HG02759 (cell line): ENCODE measurements at regions not wholly inside any gene's neighbourhood (a gene's known extent, or its start where the extent isn't known, plus 50 kb on each side); places are given as distances from the start of the nearest gene placed in this dataset.
"Not testable (repeated sequence)": the region's sequence is repeated elsewhere in the genome, so short reads cannot be mapped to it uniquely, and the experiment has no call there.

Experiments
- ATAC-seq: cut with Tn5 transposase; IDR thresholded peaks from one replicate; pipeline ENCODE4 v1.9.1; 2021; ENCODE audit warnings: mild to moderate bottlenecking, moderate library complexity; ENCODE audit not compliant: unreplicated experiment

DNA sequence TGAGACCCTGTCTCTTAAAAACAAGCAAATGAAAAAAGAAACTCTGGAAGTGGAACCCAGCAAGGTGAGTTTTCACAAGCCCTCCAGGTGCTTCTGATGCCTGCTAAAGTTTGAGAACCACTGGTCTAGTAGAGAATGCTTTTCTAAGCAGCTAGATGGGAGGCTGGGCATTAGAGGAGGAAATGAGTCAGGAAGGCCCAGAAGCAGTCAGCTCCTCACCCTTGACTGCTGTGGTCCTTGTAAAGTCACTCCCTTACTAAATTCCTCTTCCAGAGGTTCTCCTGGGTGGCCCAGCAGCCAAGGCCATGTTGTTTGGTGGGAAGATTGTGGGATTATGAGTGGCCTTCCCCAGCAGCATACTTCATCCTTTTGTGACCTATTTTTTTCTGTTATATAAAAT lies 52.0 kb upstream of the FYN start:
- no peak for ATAC-seq

DNA sequence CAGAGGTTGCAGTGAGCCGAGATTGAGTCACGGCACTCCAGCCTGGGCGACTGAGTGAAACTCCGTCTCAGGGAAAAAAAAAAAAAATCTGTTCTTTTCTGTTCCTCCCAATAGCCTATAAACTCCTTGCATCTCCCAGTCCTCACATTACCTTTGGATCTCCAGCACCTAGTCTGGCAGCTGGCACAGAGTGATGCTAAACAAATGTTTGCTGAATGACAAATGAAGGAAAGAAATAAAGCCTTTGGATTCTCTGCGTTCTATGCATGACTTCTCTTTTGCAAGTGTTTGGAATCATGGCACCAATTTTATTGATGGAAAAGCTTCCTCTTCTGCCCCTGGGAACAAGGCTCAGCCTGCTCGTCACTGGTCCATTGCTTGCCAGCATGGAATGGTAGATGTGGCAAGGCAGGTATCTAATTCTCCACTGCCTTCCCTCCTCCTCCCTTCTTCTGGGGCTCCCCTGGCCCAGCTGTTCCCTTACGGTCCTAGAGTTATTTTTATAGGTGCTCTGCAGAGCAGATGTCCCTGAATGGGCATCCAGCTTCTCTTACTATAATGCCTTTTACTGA lies 53.6 kb upstream of the FYN start:
- no peak for ATAC-seq

DNA sequence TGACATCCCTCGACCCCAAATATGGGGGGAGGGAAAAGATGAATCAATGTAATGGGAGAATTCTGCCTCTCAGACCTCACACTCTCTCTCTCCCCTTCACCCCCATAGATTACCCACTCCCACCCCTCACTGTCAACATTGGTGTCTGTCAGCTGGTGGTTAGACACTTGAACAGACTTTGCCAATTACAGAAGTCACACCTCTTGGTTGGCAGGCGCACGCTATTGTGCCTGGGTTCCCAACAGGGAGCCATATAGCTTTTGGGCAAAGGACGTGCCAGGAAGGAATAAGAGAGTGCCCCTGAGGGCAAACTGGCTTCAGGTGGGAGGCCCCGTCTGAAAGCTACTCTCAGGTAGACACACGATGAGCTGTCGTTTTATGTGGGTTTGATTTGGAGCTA lies 54.1 kb upstream of the FYN start:
- ATAC-seq: no peak

- ATAC-seq: no peak
Observed at GRCh38 chr6:111928139-111928538, 54.9 kb upstream of the FYN start.

- not testable (repeated sequence) for ATAC-seq
Observed at GRCh38 chr6:111934611-111935010, 61.4 kb upstream of the FYN start.

DNA sequence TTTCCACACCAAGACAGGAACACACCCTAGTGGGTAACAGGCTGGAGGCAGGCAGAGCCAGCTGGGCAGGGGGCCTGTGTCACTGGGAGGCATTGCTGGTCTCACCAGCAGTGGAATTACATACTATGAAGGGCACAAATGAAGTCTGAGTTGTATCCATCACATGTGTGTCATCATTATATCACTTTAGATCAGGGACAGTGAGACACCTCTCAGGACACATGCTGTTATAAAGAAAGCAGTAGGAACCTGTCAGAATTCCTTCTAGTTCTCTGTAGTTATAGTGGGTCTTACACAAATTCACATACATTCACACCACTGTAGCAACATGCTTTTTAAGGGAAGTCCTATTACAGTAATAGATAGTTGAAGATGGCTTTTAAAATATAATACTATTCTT lies 63.5 kb upstream of the FYN start:
- ATAC-seq: no peak

DNA sequence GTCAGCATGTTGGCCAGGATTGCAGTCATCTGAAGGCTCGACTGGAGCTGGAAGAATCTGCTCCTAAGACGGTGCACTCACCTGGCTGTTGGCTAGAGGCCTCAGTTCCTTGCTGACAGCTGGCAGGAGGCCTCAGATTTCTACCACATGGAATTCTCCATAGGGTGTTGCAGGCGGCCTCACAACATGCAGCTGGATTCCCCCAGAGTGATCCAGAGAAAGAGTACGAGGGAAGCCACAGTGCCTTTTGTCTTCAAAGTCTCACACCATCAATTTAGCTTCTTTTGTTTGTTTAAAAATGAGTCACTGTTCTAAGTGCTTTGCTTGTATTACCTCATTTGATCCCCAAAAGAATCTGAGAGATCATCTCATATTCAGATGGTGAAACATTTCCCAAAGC lies 65.5 kb upstream of the FYN start:
- no peak for ATAC-seq

DNA sequence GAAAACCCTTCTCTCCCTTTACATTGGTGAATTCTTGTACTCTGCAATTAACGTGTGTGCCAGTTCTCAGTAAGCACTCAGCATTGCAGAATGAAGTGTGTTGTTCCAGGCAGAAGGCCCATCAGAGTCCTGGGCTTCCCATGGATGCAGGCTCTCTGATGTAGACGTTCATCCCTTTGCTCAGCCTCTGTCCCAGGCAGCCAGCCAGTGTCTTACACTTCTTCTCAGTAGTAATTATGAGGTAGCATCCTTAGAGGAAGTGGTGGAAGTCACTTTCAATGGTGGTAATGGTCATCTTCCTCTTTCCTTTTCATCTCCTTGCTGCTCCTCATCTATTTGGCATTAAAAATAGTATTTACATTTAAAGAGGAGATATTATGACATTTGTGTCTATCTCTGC lies 66.7 kb upstream of the FYN start:
- ATAC-seq: no peak

GRCh38 chr6:111940801-111941200 lies 67.5 kb upstream of the FYN start:
- ATAC-seq: no peak

GRCh38 chr6:111941686-111942330 lies 68.6 kb upstream of the FYN start:
- ATAC-seq: no peak

- no peak for ATAC-seq
Observed at GRCh38 chr6:111942561-111942960, 69.3 kb upstream of the FYN start.

- ATAC-seq: no peak
Observed at GRCh38 chr6:111943266-111943665, 70.0 kb upstream of the FYN start.

DNA sequence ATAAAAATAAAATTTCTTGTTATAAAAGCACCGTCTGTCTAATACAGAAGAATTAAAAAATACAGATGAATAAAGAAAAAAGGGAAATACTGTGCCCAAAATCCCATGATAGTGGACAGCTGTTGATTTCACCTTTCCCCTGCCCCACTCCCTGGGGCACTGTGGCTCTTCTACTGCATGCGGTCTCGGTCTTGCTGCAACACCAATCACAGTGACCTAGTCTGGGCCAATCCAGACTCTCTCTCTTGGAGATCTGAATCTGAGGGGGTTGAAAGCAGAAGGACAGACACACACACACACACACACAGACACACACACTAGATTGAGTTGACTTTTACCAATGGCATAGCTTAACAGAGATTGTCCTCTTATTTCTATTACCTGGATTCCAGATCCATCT lies 70.5 kb upstream of the FYN start:
- no peak for ATAC-seq

DNA sequence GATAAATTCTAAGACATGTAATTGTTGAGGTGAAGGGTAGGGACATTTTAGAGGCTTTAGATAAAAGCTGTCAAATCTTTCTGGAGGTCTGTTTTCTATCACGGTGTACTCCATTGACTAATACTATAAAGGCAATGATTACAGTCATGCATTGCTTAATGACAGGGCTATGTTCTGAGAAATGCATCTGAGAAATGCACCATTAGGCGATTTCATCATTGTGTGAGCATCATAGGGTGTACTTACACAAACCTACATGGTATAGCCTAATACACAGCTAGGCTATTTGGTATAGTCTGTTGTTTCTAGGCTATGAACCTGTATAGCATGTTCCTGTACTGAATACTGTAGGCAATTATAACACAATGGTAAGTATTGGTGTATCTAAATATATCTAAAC lies 71.3 kb upstream of the FYN start:
- ATAC-seq: no peak

GRCh38 chr6:111949546-111949945 lies 76.3 kb upstream of the FYN start:
- ATAC-seq: no peak

- not testable (repeated sequence) for ATAC-seq
Observed at GRCh38 chr6:111949984-111950383, 76.7 kb upstream of the FYN start.

DNA sequence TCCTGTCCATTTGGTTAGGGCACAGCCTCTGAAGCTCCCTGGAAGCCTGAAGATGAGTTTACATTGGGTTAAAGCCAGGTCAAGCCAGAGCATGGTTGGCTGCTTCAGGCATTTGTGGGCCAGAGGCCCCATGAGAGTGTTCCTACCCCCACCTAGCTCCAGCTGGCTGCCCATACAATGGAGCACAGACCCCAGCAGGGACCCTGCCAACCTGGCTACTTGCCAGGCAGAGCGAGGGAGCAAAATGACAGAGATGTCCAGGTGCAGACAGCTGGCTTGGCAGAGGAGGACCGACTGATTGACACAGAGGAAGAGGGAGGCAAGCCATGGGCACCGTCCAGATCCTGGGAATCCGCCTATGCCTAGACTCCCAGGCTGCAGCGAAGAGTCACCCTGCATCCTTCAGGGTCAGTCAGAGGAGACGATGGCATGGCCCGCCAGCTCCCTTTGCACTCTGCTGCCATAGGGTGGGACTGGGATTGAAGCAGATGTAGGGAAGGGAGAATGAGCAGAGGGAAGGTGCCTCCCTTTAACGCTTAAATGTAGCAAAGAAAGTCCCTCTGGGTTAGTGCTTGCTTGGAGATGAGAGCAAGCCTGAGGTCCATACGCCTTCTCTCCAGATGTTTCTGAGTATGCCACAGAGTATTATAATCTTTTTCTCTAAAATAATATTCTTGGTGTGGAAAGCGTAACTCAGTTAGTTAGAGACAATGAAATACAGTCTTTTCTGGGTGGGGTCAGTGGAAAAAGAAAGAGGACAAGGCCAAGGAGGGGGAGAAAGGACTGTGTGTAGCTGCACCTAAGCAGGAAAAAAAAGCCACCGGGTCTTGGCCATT lies 77.6 kb upstream of the FYN start:
- no peak for ATAC-seq

DNA sequence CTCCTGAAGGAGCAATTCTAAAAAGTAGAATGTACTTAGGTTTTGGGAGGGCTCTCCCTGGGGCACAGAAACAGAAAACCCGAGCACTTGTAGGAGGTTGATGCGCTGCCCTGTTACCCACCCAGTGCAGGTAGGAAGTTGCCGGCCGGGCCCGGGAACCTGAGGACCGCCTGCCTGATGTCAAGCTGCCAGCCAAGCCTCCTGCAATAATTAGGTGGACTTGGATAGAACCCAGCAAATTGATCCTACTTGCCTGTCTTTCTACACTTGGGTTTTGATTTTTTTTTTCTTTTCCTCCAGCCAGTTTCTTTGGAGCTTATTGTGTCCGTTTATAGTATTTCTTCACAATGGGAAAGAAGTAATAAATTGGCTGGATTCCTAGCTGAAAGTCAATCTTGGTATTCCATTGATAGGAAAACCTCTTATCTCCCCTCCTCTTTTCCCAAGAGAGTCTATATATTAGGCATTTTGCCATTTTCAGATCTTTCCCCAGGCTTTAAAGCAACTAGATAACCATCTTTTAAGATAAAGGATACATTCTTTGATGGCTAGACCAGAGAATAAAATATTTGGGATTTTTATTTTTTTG lies 78.3 kb upstream of the FYN start:
- ATAC-seq: no peak

- ATAC-seq: no peak
Observed at GRCh38 chr6:111952274-111952673, 79.0 kb upstream of the FYN start.

- no peak for ATAC-seq
Observed at GRCh38 chr6:111952821-111953540, 79.7 kb upstream of the FYN start.

GRCh38 chr6:111956098-111956497 lies 82.8 kb upstream of the FYN start:
- no peak for ATAC-seq
